ENCODE measurements at regions not wholly inside any gene's neighbourhood (a gene's known extent, or its start where the extent isn't known, plus 50 kb on each side); places are given as distances from the start of the nearest gene placed in this dataset.

GRCh38 chr15:62348623-62349022, 183.5 kb upstream of the C2CD4B start:
- intact Hi-C loops (cut with micrococcal nuclease; ENCODE audit: unreplicated experiment): no loop called here
- BruUV-seq (replicated peaks): no TSS peak
- DNase-seq (ENCODE audit: low spot score): no peak
- H3K4me3 ChIP-seq (ENCODE audit: low read depth, low read length, poor library complexity, severe bottlenecking): no peak overlapping the region
- H3K9me3 ChIP-seq (ENCODE audit: low read depth, low read length, poor library complexity, severe bottlenecking): no peaks in the 10 kb centered on the region
- ChIA-PET CTCF (no interaction called here), POLR2A (ENCODE audit: low non-redundant PET) (no interaction called here)
- H3K36me3 ChIP-seq (ENCODE audit: insufficient read depth, low read length, poor library complexity, severe bottlenecking): no peaks in the 10 kb centered on the region
- no peaks in the 10 kb centered on the region for H3K27me3 ChIP-seq (replicated peaks; ENCODE audit: insufficient read depth, low read depth, low read length, poor library complexity)
- no peak overlapping the region for H3K27ac ChIP-seq (ENCODE audit: low read depth, low read length, poor library complexity, severe bottlenecking)
- no peaks in the 10 kb centered on the region for H3K4me1 ChIP-seq (ENCODE audit: insufficient read depth, low read length, poor library complexity, severe bottlenecking)
- TF ChIP-seq CTCF (conservative IDR thresholded peaks at IDR 0.05; ENCODE audit: low read depth, low read length) (no peak), EZH2 (IDR thresholded peaks at IDR 0.05; ENCODE audit: borderline replicate concordance, low read depth, low read length, poor library complexity, severe bottlenecking) (no peak)

GRCh38 chr15:62352817-62353216, 187.7 kb upstream of the C2CD4B start:
- DNase-seq (ENCODE audit: low spot score): no peak
- ChIA-PET POLR2A (ENCODE audit: low non-redundant PET) (interaction anchor here (0.6 kb wide), 1 partner anchor 100 kb away, joined by 4 read pairs; no protein-coding TSS in a partner anchor), CTCF (no interaction called here)
- Histone ChIP-seq H3K9me3 (ENCODE audit: low read depth, low read length, poor library complexity, severe bottlenecking) (no peaks in the 10 kb centered on the region), H3K27me3 (replicated peaks; ENCODE audit: insufficient read depth, low read depth, low read length, poor library complexity) (no peaks in the 10 kb centered on the region), H3K36me3 (ENCODE audit: insufficient read depth, low read length, poor library complexity, severe bottlenecking) (no peaks in the 10 kb centered on the region), H3K4me1 (ENCODE audit: insufficient read depth, low read length, poor library complexity, severe bottlenecking) (no peaks in the 10 kb centered on the region), H3K27ac (ENCODE audit: low read depth, low read length, poor library complexity, severe bottlenecking) (no peak overlapping the region), H3K4me3 (ENCODE audit: low read depth, low read length, poor library complexity, severe bottlenecking) (no peak overlapping the region)
- BruUV-seq (replicated peaks): no TSS peak
- TF ChIP-seq EZH2 (IDR thresholded peaks at IDR 0.05; ENCODE audit: borderline replicate concordance, low read depth, low read length, poor library complexity, severe bottlenecking) (no peak), CTCF (conservative IDR thresholded peaks at IDR 0.05; ENCODE audit: low read depth, low read length) (no peak)
- intact Hi-C loops (cut with micrococcal nuclease; ENCODE audit: unreplicated experiment): no loop called here

- no peaks in the 10 kb centered on the region for H3K36me3 ChIP-seq (ENCODE audit: insufficient read depth, low read length, poor library complexity, severe bottlenecking)
- POLR2A ChIA-PET (ENCODE audit: low non-redundant PET): no interaction called here
- TF ChIP-seq EZH2 (IDR thresholded peaks at IDR 0.05; ENCODE audit: borderline replicate concordance, low read depth, low read length, poor library complexity, severe bottlenecking) (no peak), CTCF (conservative IDR thresholded peaks at IDR 0.05; ENCODE audit: low read depth, low read length) (no peak)
- intact Hi-C loops (cut with micrococcal nuclease; ENCODE audit: unreplicated experiment): no loop called here
- no peak overlapping the region for H3K27ac ChIP-seq (ENCODE audit: low read depth, low read length, poor library complexity, severe bottlenecking)
- H3K4me1 ChIP-seq (ENCODE audit: insufficient read depth, low read length, poor library complexity, severe bottlenecking): no peaks in the 10 kb centered on the region
- CTCF ChIA-PET: no interaction called here
- H3K9me3 ChIP-seq (ENCODE audit: low read depth, low read length, poor library complexity, severe bottlenecking): no peaks in the 10 kb centered on the region
- H3K27me3 ChIP-seq (replicated peaks; ENCODE audit: insufficient read depth, low read depth, low read length, poor library complexity): peaks cover 18% of the 10 kb centered on the region
- DNase-seq (ENCODE audit: low spot score): no peak
- no TSS peak for BruUV-seq (replicated peaks)
- no peak overlapping the region for H3K4me3 ChIP-seq (ENCODE audit: low read depth, low read length, poor library complexity, severe bottlenecking)
Observed at GRCh38 chr15:62357431-62357830, 192.3 kb upstream of the C2CD4B start.

All from A673 (cell line).